Tibial nerve (tissue), 4 donors: ENCODE measurements at regions not wholly inside any gene's neighbourhood (a gene's known extent, or its start where the extent isn't known, plus 50 kb on each side); places are given as distances from the start of the nearest gene placed in this dataset.

Source experiments
- DNase-seq, 2 donors: peaks; one replicate each; pipeline ENCODE4 v3.0.0-alpha.2; 2019; ENCODE audit warnings: low spot score in 2 of 2
- H3K27ac ChIP-seq, 4 donors: fragments of 200-600 bp; sonication (generic) in 3 of 4; one replicate each; pipeline ENCODE4 v1.5.1; 2017 to 2019; ENCODE audit warnings: mild to moderate bottlenecking in 1 of 4
- H3K27me3 ChIP-seq, 2 donors: fragments of 200-600 bp; sonication (generic) in 1 of 2; one replicate each; pipeline versions ENCODE4 v1.5.1 to v1.6.0; 2017 to 2019
- H3K36me3 ChIP-seq, 3 donors: fragments of 200-600 bp; sonication (generic); one replicate each; pipeline ENCODE4 v1.5.1; 2018 to 2019
- H3K4me1 ChIP-seq, 4 donors: fragments of 200-600 bp; sonication (generic) in 3 of 4; one replicate each; pipeline ENCODE4 v1.5.1; 2017 to 2019
- H3K4me3 ChIP-seq, 4 donors: fragments of 200-600 bp; sonication (generic) in 3 of 4; one replicate each; pipeline ENCODE4 v1.5.1; 2017 to 2019; ENCODE audit warnings: mild to moderate bottlenecking in 1 of 4, moderate library complexity in 1 of 4
- H3K9me3 ChIP-seq, 4 donors: fragments of 200-600 bp; sonication (generic) in 3 of 4; one replicate each; pipeline ENCODE4 v1.5.1; 2017 to 2019
- CTCF ChIP-seq, 5 experiments: fragments of 200-600 bp in 3 of 5; fragments of 450-650 bp in 2 of 5; sonication (generic) in 3 of 5; IDR thresholded peaks; one replicate each; pipeline ENCODE4 v1.5.1; 2016 to 2019; ENCODE audit warnings: antibody characterized with exemption in 5 of 5, mild to moderate bottlenecking in 3 of 5, moderate library complexity in 2 of 5
- EP300 ChIP-seq, 2 donors: sonication (generic); formaldehyde crosslinking; IDR thresholded peaks; one replicate each; pipeline ENCODE4 v1.6.1; 2017; ENCODE audit warnings: antibody characterized with exemption in 2 of 2, mild to moderate bottlenecking in 1 of 2
- POLR2A ChIP-seq, 2 donors: fragments of 450-650 bp; IDR thresholded peaks; one replicate each; pipeline ENCODE4 v1.6.1; 2017; ENCODE audit warnings: antibody characterized with exemption in 2 of 2, mild to moderate bottlenecking in 2 of 2, moderate library complexity in 2 of 2
- WGBS, 2 donors: methylation state at CpG; one replicate each; pipeline ENCODE4 v1.1.5; 2018; 5-methylcytosine and 5-hydroxymethylcytosine counted together

DNA sequence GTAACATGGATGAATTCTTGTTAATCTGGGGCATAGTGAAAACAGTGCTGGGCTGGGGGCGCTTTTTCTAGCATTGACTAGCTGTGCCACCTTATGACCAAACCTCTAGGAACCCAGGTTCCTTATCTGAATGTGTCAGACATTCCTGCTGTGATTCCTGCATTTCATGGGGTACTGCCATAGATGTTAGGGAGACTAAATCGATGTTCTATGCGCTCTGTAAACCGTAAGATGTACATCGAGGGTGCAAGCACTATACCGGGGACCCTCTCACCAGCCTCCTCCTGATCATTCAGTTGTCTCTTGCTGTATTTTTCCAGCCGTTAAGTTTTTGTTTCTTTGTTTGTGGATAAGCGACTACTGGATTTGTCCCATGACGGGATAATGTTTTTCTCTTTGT is 170.9 kb upstream of the PARP11 start:
- Histone ChIP-seq H3K9me3 (no peaks in the 10 kb centered on the region), H3K27ac (no peak overlapping the region), H3K4me3 (no peak overlapping the region), H3K4me1 (no peaks in the 10 kb centered on the region), H3K27me3 (no peaks in the 10 kb centered on the region), H3K36me3 (no peaks in the 10 kb centered on the region)
- DNase-seq = no peak
- TF ChIP-seq POLR2A (IDR thresholded peaks at IDR 0.05) (no peak), CTCF (IDR thresholded peaks at IDR 0.05) (no peak), EP300 (IDR thresholded peaks at IDR 0.05) (no peak)
- 85 to 92% methylated on average over 9 of the region's 9 CpGs for WGBS, 2 donors

DNA sequence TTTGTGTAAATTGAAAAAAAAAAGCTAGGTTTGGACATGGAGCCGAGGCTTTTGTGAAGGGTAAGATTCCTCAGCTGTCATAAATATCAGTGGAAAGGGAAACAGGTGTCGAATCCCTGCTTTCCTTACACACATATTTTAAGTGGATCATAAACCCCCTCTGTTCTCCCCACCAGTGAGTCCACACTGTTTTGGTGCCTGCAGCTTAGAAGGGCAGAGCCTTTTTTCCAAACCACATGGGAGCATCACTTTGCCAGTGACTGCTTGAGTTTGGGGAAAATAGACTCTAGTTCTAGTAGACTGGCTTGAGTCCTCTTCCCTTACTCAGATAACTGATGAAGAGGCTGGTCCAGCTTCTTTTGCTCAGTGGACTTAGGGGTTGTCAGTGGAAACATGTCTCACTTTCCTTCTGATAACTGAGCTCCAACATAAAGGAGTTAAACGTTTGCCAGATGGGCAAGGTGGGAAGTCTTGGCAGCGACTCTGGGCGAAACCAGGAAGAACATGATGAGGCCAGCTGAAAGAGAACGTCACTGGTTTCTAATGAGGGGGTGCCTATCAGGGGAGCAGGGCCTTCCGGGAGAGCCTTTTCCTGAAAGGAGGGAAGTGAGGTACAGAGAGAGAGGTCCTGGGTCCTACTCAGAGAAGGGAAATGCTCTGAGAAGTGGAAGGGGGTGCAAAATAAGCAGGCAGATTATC is 168.1 kb upstream of the PARP11 start:
- no peaks in the 10 kb centered on the region for H3K36me3 ChIP-seq

GRCh38 chr12:4039931-4040330 is 166.7 kb upstream of the PARP11 start:
- Histone ChIP-seq H3K4me3 (no peak overlapping the region), H3K27ac (no peak overlapping the region), H3K4me1 (peaks cover 0 to 4% (median 0%) of the 10 kb centered on the region in 4 donors), H3K9me3 (no peaks in the 10 kb centered on the region), H3K36me3 (no peaks in the 10 kb centered on the region), H3K27me3 (no peaks in the 10 kb centered on the region)
- TF ChIP-seq EP300 (IDR thresholded peaks at IDR 0.05) (no peak), POLR2A (IDR thresholded peaks at IDR 0.05) (no peak)
- no peak for DNase-seq
- WGBS, 2 donors = 85 to 93% methylated on average over 2 of the region's 2 CpGs

More for the DNA sequence above, 168.1 kb upstream of the PARP11 start:
- no peaks in the 10 kb centered on the region for H3K9me3 ChIP-seq
- no peak overlapping the region for H3K27ac ChIP-seq
- H3K4me1 ChIP-seq = peaks cover 0 to 4% (median 0%) of the 10 kb centered on the region in 4 donors
- H3K27me3 ChIP-seq = no peaks in the 10 kb centered on the region
- WGBS, 2 donors = 63 to 70% methylated on average over 7 of the region's 7 CpGs
- H3K4me3 ChIP-seq = no peak overlapping the region
- TF ChIP-seq CTCF (IDR thresholded peaks at IDR 0.05) = no peak
- no peak for TF ChIP-seq EP300 (IDR thresholded peaks at IDR 0.05)
- TF ChIP-seq POLR2A (IDR thresholded peaks at IDR 0.05) = no peak
- no peak for DNase-seq

DNA sequence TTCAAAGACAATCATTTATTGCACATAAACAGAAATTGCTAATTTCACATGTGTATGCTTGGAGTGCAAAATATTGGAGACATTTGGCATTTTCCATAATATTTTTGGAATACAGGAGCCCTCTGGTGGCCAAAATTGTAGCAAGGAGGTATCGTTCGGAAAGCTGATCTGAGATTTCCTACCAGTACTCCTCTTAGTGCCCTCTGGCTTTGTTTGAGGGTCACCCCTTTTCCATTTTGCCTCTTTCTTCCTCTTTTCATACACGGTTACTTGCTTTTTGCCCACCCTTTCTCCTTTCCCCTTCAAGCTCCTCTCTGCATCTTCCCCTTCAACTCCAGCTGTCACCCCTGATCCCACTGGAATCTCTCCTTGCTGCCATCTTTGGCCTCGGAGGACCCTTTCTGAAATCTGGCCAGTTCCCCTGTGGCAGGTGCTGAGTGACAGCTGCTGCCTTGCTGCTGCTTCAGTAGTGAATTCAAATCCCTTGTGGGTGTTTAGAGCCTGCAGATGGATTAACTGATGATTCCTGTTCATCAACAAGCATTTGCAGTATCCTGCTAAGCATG is 164.6 kb upstream of the PARP11 start:
- TF ChIP-seq EP300 (IDR thresholded peaks at IDR 0.05) (no peak), CTCF (IDR thresholded peaks at IDR 0.05) (peak; percentile 58 to 87 (median 74))
- WGBS, 2 donors = 22% methylated on average over 4 of the region's 4 CpGs
- peak in 1 of 2 donors; percentile 87 for DNase-seq
- Histone ChIP-seq H3K4me3 (no peak overlapping the region), H3K27ac (no peak overlapping the region), H3K9me3 (no peaks in the 10 kb centered on the region), H3K36me3 (no peaks in the 10 kb centered on the region), H3K27me3 (no peaks in the 10 kb centered on the region), H3K4me1 (peaks cover 0 to 4% (median 0%) of the 10 kb centered on the region in 4 donors)

- WGBS, 2 donors = 80 to 89% methylated on average over 9 of the region's 9 CpGs
- no peak for DNase-seq
- H3K4me1 ChIP-seq = peaks cover 0 to 8% (median 2%) of the 10 kb centered on the region in 4 donors
Measured at GRCh38 chr12:4036671-4037271, 163.6 kb upstream of the PARP11 start.

More at GRCh38 chr12:4036671-4037271, 163.6 kb upstream of the PARP11 start:
- no peak overlapping the region for H3K27ac ChIP-seq
- H3K36me3 ChIP-seq = no peaks in the 10 kb centered on the region
- TF ChIP-seq CTCF (IDR thresholded peaks at IDR 0.05) = no peak
- no peak for TF ChIP-seq POLR2A (IDR thresholded peaks at IDR 0.05)
- TF ChIP-seq EP300 (IDR thresholded peaks at IDR 0.05) = no peak
- no peak overlapping the region for H3K4me3 ChIP-seq
- no peaks in the 10 kb centered on the region for H3K27me3 ChIP-seq
- no peaks in the 10 kb centered on the region for H3K9me3 ChIP-seq
